Testis (tissue), 2 donors: ENCODE measurements at regions not wholly inside any gene's neighbourhood (a gene's known extent, or its start where the extent isn't known, plus 50 kb on each side); places are given as distances from the start of the nearest gene placed in this dataset.

Experiments
- DNase-seq: peaks from one replicate; pipeline ENCODE4 v3.0.0-alpha.2; 2019
- H3K27ac ChIP-seq, 2 donors: fragments of 200-600 bp; sonication (generic); one replicate each; pipeline ENCODE4 v1.5.1; 2019
- H3K27me3 ChIP-seq: fragments of 200-600 bp; sonication (generic); one replicate; pipeline ENCODE4 v1.5.1; 2019
- H3K36me3 ChIP-seq: fragments of 200-600 bp; sonication (generic); one replicate; pipeline ENCODE4 v1.5.1; 2017; ENCODE audit warnings: low read depth; ENCODE audit errors: missing control alignments
- H3K4me1 ChIP-seq: fragments of 200-600 bp; sonication (generic); one replicate; pipeline ENCODE4 v1.5.1; 2019
- H3K4me3 ChIP-seq, 2 donors: fragments of 200-600 bp; sonication (generic); one replicate each; pipeline ENCODE4 v1.5.1; 2017 to 2019
- H3K9me3 ChIP-seq: fragments of 200-600 bp; sonication (generic); one replicate; pipeline ENCODE4 v1.5.1; 2017
- POLR2A ChIP-seq: fragments of 450-650 bp; IDR thresholded peaks from one replicate; pipeline ENCODE4 v1.6.1; 2017; ENCODE audit warnings: antibody characterized with exemption, mild to moderate bottlenecking, moderate library complexity
- WGBS, 2 donors: methylation state at CpG; one replicate each; pipeline ENCODE4 v1.1.5; 2018; 5-methylcytosine and 5-hydroxymethylcytosine counted together
- intact Hi-C: fragments of 100-400 bp; cut with DNase I; formaldehyde crosslinking; loops from one replicate; pipeline ENCODE4 v1.15.1; 2023; ENCODE audit warnings: low total_unique reads
- TF ChIP-seq, protein P1 (sequence below), 3 experiments: fragments of 450-650 bp in 2 of 3; fragments of 200-600 bp in 1 of 3; sonication (generic) in 1 of 3; IDR thresholded peaks; one replicate each; pipeline ENCODE4 v1.5.1; 2016 to 2019; ENCODE audit warnings: antibody characterized with exemption in 3 of 3, mild to moderate bottlenecking in 2 of 3, moderate library complexity in 1 of 3

DNA sequence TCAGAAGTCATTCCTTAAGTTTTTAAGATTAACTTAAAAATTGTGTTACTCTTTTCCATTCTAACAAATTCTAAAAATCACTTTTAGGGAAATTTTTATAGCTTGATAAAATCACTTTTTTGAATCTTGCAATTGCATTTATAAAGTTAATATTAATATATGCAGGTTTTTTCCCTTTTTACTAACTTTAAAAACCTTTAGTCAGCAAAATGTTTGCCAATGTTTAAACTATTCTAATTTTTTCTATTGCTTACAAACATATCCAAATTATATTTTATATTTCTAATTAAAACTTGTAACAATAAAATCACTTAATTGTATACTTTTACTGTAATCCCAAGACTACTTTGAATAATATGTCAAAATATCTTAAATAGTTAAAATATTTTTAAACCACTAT is 839.4 kb downstream of the TBL1XR1 start:
- Histone ChIP-seq H3K27me3 (no peaks in the 10 kb centered on the region), H3K27ac (no peak overlapping the region), H3K36me3 (no peaks in the 10 kb centered on the region), H3K4me3 (no peak overlapping the region), H3K4me1 (no peaks in the 10 kb centered on the region), H3K9me3 (no peaks in the 10 kb centered on the region)
- DNase-seq, result no peak
- intact Hi-C loops, result no loop called here
- TF ChIP-seq, protein P1, sequence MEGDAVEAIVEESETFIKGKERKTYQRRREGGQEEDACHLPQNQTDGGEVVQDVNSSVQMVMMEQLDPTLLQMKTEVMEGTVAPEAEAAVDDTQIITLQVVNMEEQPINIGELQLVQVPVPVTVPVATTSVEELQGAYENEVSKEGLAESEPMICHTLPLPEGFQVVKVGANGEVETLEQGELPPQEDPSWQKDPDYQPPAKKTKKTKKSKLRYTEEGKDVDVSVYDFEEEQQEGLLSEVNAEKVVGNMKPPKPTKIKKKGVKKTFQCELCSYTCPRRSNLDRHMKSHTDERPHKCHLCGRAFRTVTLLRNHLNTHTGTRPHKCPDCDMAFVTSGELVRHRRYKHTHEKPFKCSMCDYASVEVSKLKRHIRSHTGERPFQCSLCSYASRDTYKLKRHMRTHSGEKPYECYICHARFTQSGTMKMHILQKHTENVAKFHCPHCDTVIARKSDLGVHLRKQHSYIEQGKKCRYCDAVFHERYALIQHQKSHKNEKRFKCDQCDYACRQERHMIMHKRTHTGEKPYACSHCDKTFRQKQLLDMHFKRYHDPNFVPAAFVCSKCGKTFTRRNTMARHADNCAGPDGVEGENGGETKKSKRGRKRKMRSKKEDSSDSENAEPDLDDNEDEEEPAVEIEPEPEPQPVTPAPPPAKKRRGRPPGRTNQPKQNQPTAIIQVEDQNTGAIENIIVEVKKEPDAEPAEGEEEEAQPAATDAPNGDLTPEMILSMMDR (IDR thresholded peaks at IDR 0.05), result no peak
- no peak for TF ChIP-seq POLR2A

DNA sequence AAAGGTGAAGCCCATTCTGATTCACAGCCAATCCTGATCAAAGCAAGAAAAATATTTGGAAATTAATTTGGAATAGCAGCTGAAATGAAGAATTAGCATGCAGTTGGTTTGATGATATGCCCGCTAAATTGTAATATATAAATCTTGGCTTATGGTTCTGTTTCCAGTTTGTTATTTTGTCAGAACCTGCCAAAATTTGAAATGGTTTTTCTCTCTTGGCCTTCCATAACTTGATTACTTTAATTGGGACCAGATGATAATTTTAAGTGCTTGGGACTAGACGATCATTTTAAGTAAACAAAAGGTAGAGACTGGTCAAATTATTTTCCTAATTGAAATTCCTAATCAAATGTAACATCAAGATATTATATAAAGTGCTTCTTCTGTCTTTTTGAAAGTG is 842.4 kb downstream of the TBL1XR1 start:
- no peak for TF ChIP-seq POLR2A
- TF ChIP-seq, protein P1 (IDR thresholded peaks at IDR 0.05), result no peak
- no peak for DNase-seq
- H3K4me1 ChIP-seq, result no peaks in the 10 kb centered on the region
- H3K27ac ChIP-seq, result no peak overlapping the region
- intact Hi-C loops, result no loop called here
- 53 to 56% methylated on average over 2 of the region's 2 CpGs for WGBS, 2 donors
- no peak overlapping the region for H3K4me3 ChIP-seq
- H3K9me3 ChIP-seq, result no peaks in the 10 kb centered on the region
- H3K36me3 ChIP-seq, result no peaks in the 10 kb centered on the region
- H3K27me3 ChIP-seq, result no peaks in the 10 kb centered on the region

DNA sequence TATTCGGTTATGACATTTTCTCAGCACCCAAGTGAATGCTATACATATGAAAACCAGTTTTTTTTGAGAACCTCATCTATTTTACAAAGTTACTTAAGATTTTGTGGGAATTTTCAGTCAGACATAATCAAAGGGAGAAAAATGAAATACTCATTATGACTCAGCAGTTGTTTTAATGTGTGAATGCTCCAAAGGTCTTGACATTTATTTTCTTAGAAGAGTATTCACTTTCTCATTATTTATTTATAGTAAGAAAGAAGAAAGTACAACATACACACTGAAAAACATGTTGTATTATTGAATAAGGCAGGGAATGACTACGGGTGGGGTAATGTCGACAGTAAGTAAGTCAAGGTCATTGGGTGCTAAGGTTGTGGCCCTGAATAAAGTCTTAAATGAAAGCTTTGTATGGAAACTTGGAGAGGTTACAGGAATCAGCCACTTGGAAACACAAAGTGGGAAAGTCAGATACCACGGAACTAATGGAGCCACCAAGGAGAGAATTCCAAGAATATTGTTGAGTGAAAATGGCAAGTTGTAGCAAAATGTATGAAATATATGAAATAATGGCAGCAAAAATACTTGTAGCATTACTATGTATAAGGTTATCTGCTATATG is 844.5 kb downstream of the TBL1XR1 start:
- intact Hi-C loops, result no loop called here
- no peak overlapping the region for H3K4me3 ChIP-seq
- no peaks in the 10 kb centered on the region for H3K9me3 ChIP-seq
- no peaks in the 10 kb centered on the region for H3K4me1 ChIP-seq
- no peak overlapping the region for H3K27ac ChIP-seq
- H3K27me3 ChIP-seq, result no peaks in the 10 kb centered on the region
- WGBS, 2 donors, result 24 to 37% methylated on average over 4 of the region's 4 CpGs
- H3K36me3 ChIP-seq, result no peaks in the 10 kb centered on the region
- TF ChIP-seq, protein P1 (IDR thresholded peaks at IDR 0.05), result no peak
- no peak for TF ChIP-seq POLR2A
- no peak for DNase-seq

DNA sequence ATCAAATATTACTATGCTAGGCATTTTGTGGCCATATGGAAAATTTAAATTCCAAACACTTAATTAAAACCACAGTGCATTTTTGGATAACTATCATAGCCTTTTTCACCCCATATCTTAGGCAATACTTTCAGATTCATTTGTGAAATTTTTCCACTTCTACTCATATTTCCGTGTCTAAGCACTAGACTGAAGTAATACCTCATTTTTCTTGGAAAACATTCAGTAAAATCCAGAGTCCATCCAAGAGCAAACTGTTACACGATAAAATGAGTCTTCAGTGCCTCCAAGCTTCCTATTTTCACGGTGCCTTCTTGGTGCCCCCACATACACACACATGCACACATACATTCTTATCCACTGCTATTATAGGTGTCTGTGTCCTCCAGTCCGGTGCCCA is 845.9 kb downstream of the TBL1XR1 start:
- no peaks in the 10 kb centered on the region for H3K36me3 ChIP-seq
- intact Hi-C loops, result no loop called here
- no peak overlapping the region for H3K27ac ChIP-seq
- TF ChIP-seq, protein P1 (IDR thresholded peaks at IDR 0.05), result no peak
- no peak for TF ChIP-seq POLR2A
- no peaks in the 10 kb centered on the region for H3K27me3 ChIP-seq
- DNase-seq, result no peak
- no peaks in the 10 kb centered on the region for H3K4me1 ChIP-seq
- 61 to 73% methylated on average over 4 of the region's 4 CpGs for WGBS, 2 donors
- no peaks in the 10 kb centered on the region for H3K9me3 ChIP-seq
- no peak overlapping the region for H3K4me3 ChIP-seq

DNA sequence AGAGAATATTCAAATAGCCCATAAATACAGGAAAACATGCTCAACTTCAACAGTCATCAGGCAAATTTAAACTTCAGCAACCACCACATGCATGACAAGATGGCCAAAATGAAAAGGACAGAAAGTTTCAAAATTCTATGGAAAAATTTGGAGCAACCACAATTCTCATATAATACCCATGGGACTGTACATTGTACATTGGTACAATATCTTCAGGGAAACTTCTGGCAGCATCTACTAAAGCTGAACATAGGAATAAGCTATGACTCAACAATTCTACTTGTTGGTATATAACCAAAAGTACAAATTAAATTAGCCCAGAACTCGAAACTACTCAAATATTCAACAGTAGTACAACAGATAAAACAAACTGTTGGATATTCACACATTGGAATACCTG is 847.6 kb downstream of the TBL1XR1 start:
- H3K27ac ChIP-seq, result no peak overlapping the region
- intact Hi-C loops, result no loop called here

More for the DNA sequence above, 847.6 kb downstream of the TBL1XR1 start:
- WGBS, 2 donors, result 81 to 87% methylated on average over 1 of the region's 1 CpG
- no peak overlapping the region for H3K4me3 ChIP-seq
- no peaks in the 10 kb centered on the region for H3K27me3 ChIP-seq
- no peaks in the 10 kb centered on the region for H3K4me1 ChIP-seq
- no peaks in the 10 kb centered on the region for H3K36me3 ChIP-seq
- TF ChIP-seq POLR2A, result no peak
- TF ChIP-seq, protein P1 (IDR thresholded peaks at IDR 0.05), result no peak
- DNase-seq, result no peak
- H3K9me3 ChIP-seq, result no peaks in the 10 kb centered on the region
